Transverse colon (tissue), 4 donors: ENCODE measurements at regions not wholly inside any gene's neighbourhood (a gene's known extent, or its start where the extent isn't known, plus 50 kb on each side); places are given as distances from the start of the nearest gene placed in this dataset.

Experiments
- DNase-seq: peaks from one replicate; pipeline ENCODE4 v3.0.0-alpha.2; 2019
- H3K27ac ChIP-seq, 4 donors: fragments of 200-600 bp; sonication (generic); 2 replicates each; pipeline ENCODE4 v1.5.1; 2016 to 2018; ENCODE audit warnings: inconsistent platforms in 4 of 4
- H3K27me3 ChIP-seq: fragments of 200-600 bp; sonication (generic); 2 replicates; pipeline ENCODE4 v1.5.1; 2017; ENCODE audit warnings: inconsistent platforms
- H3K36me3 ChIP-seq, 4 donors: fragments of 200-600 bp; sonication (generic); 2 replicates each; pipeline ENCODE4 v1.5.1; 2017 to 2019; ENCODE audit warnings: inconsistent platforms in 4 of 4
- H3K4me1 ChIP-seq, 4 donors: fragments of 200-600 bp; sonication (generic); 2 replicates each; pipeline ENCODE4 v1.5.1; 2017 to 2020; ENCODE audit warnings: inconsistent platforms in 4 of 4
- H3K4me3 ChIP-seq, 4 donors: fragments of 200-600 bp; sonication (generic); 1 replicate in 1 of 4; 2 replicates in 3 of 4; pipeline versions ENCODE4 v1.5.1 to v1.6.1; 2017 to 2019; ENCODE audit warnings: inconsistent platforms in 4 of 4
- H3K9me3 ChIP-seq, 2 donors: fragments of 200-600 bp; sonication (generic); 2 replicates each; pipeline ENCODE4 v1.5.1; 2017 to 2019; ENCODE audit warnings: inconsistent platforms in 2 of 2
- EP300 ChIP-seq: sonication (generic); formaldehyde crosslinking; IDR thresholded peaks from one replicate; pipeline ENCODE4 v1.6.1; 2017; ENCODE audit warnings: antibody characterized with exemption, low read depth
- POLR2A ChIP-seq: fragments of 450-650 bp; IDR thresholded peaks from one replicate; pipeline ENCODE4 v1.6.1; 2016; ENCODE audit warnings: antibody characterized with exemption, mild to moderate bottlenecking, moderate library complexity
- POLR2AphosphoS5 ChIP-seq, 3 donors: sonication (generic); formaldehyde crosslinking; IDR thresholded peaks; one replicate each; pipeline ENCODE4 v1.6.1; 2016; ENCODE audit warnings: antibody characterized with exemption in 3 of 3
- WGBS, 2 donors: methylation state at CpG; one replicate each; pipeline ENCODE4 v1.1.5; 2018; ENCODE audit warnings: low coverage in 1 of 2; 5-methylcytosine and 5-hydroxymethylcytosine counted together
- in situ Hi-C, 4 donors: fragments of 200-750 bp; cut with MboI; loops; one replicate each; pipeline versions ENCODE4 v1.15.0 to v1.15.1; 2017; ENCODE audit warnings: low sequenced_read_pairs in 3 of 4, low pct_ligation_motif_present in 1 of 4, low pct_unique_long_range_greater_than_20kb in 1 of 4
- intact Hi-C: fragments of 100-400 bp; cut with DNase I; formaldehyde crosslinking; loops from one replicate; pipeline ENCODE4 v1.15.1; 2023; ENCODE audit warnings: low total_unique reads
- TF ChIP-seq, protein P1 (sequence below), 5 experiments: fragments of 200-600 bp in 3 of 5; fragments of 450-650 bp in 2 of 5; sonication (generic) in 3 of 5; IDR thresholded peaks; 1 replicate in 2 of 5; 2 replicates in 3 of 5; pipeline ENCODE4 v1.5.1; 2016 to 2017; ENCODE audit warnings: antibody characterized with exemption in 5 of 5, inconsistent platforms in 3 of 5, mild to moderate bottlenecking in 2 of 5, moderate library complexity in 1 of 5

- no peak overlapping the region for H3K27ac ChIP-seq
- no peaks in the 10 kb centered on the region for H3K27me3 ChIP-seq
- in situ Hi-C loops (no loop called here), intact Hi-C loops (no loop called here)
- H3K4me1 ChIP-seq: no peaks in the 10 kb centered on the region
- H3K36me3 ChIP-seq: no peaks in the 10 kb centered on the region
- WGBS, 2 donors: 65 to 80% methylated on average over 1 to 5 of the region's 5 CpGs
- DNase-seq: no peak
- H3K4me3 ChIP-seq: no peak overlapping the region
- no peaks in the 10 kb centered on the region for H3K9me3 ChIP-seq
- TF ChIP-seq EP300 (no peak), POLR2A (no peak), POLR2AphosphoS5 (IDR thresholded peaks at IDR 0.05) (no peak)
- TF ChIP-seq, protein P1, sequence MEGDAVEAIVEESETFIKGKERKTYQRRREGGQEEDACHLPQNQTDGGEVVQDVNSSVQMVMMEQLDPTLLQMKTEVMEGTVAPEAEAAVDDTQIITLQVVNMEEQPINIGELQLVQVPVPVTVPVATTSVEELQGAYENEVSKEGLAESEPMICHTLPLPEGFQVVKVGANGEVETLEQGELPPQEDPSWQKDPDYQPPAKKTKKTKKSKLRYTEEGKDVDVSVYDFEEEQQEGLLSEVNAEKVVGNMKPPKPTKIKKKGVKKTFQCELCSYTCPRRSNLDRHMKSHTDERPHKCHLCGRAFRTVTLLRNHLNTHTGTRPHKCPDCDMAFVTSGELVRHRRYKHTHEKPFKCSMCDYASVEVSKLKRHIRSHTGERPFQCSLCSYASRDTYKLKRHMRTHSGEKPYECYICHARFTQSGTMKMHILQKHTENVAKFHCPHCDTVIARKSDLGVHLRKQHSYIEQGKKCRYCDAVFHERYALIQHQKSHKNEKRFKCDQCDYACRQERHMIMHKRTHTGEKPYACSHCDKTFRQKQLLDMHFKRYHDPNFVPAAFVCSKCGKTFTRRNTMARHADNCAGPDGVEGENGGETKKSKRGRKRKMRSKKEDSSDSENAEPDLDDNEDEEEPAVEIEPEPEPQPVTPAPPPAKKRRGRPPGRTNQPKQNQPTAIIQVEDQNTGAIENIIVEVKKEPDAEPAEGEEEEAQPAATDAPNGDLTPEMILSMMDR (IDR thresholded peaks at IDR 0.05): no peak
Observed at GRCh38 chr2:144679942-144680341, 160.0 kb upstream of the ZEB2 start.

DNA sequence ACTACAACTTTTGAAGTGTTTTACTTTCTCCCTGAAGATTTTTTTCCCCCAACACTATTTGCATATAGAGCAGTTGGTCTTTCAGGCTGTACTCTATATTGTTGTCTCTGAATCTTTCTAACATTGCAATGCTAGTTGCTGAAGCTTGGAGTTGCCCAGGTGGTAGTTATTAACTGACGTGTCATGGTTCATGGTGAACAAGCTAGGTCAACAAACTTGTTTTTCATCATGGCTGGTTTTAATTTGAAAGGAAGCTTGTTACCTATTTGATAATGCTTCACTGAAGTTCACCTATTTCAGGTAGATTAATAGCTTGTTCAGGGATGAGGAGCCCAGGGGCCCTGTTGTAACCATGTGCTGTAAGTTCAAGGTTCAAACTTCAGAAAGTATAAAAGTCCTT, 158.8 kb upstream of the ZEB2 start:
- TF ChIP-seq, protein P1 (IDR thresholded peaks at IDR 0.05): no peak
- TF ChIP-seq EP300: no peak
- no peak for TF ChIP-seq POLR2A
- no peak for TF ChIP-seq POLR2AphosphoS5 (IDR thresholded peaks at IDR 0.05)
- H3K27ac ChIP-seq: no peak overlapping the region
- intact Hi-C loops: no loop called here
- no peaks in the 10 kb centered on the region for H3K4me1 ChIP-seq
- no peaks in the 10 kb centered on the region for H3K36me3 ChIP-seq
- H3K9me3 ChIP-seq: no peaks in the 10 kb centered on the region
- H3K27me3 ChIP-seq: no peaks in the 10 kb centered on the region
- no peak overlapping the region for H3K4me3 ChIP-seq
- WGBS, 2 donors: 77 to 91% methylated on average over 1 of the region's 1 CpG
- in situ Hi-C loops: no loop called here
- no peak for DNase-seq

- Histone ChIP-seq H3K36me3 (no peaks in the 10 kb centered on the region), H3K27ac (no peak overlapping the region), H3K9me3 (no peaks in the 10 kb centered on the region), H3K27me3 (no peaks in the 10 kb centered on the region), H3K4me3 (no peak overlapping the region), H3K4me1 (no peaks in the 10 kb centered on the region)
- in situ Hi-C loops (no loop called here), intact Hi-C loops (no loop called here)
- DNase-seq: no peak
- TF ChIP-seq POLR2A (no peak), POLR2AphosphoS5 (IDR thresholded peaks at IDR 0.05) (no peak), EP300 (no peak)
- TF ChIP-seq, protein P1 (IDR thresholded peaks at IDR 0.05): no peak
- 71 to 81% methylated on average over 3 of the region's 3 CpGs for WGBS, 2 donors
Observed at GRCh38 chr2:144675731-144676130, 155.8 kb upstream of the ZEB2 start.

GRCh38 chr2:144675331-144675730, 155.4 kb upstream of the ZEB2 start:
- Histone ChIP-seq H3K4me3 (no peak overlapping the region), H3K9me3 (no peaks in the 10 kb centered on the region), H3K27ac (no peak overlapping the region), H3K27me3 (no peaks in the 10 kb centered on the region), H3K36me3 (no peaks in the 10 kb centered on the region), H3K4me1 (no peaks in the 10 kb centered on the region)
- no peak for TF ChIP-seq EP300
- TF ChIP-seq POLR2A: no peak
- TF ChIP-seq, protein P1 (IDR thresholded peaks at IDR 0.05): no peak
- TF ChIP-seq POLR2AphosphoS5 (IDR thresholded peaks at IDR 0.05): no peak
- in situ Hi-C loops (no loop called here), intact Hi-C loops (no loop called here)
- 92 to 95% methylated on average over 3 of the region's 3 CpGs for WGBS, 2 donors
- no peak for DNase-seq
